ENCODE measurements at regions not wholly inside any gene's neighbourhood (a gene's known extent, or its start where the extent isn't known, plus 50 kb on each side); places are given as distances from the start of the nearest gene placed in this dataset.

DNA sequence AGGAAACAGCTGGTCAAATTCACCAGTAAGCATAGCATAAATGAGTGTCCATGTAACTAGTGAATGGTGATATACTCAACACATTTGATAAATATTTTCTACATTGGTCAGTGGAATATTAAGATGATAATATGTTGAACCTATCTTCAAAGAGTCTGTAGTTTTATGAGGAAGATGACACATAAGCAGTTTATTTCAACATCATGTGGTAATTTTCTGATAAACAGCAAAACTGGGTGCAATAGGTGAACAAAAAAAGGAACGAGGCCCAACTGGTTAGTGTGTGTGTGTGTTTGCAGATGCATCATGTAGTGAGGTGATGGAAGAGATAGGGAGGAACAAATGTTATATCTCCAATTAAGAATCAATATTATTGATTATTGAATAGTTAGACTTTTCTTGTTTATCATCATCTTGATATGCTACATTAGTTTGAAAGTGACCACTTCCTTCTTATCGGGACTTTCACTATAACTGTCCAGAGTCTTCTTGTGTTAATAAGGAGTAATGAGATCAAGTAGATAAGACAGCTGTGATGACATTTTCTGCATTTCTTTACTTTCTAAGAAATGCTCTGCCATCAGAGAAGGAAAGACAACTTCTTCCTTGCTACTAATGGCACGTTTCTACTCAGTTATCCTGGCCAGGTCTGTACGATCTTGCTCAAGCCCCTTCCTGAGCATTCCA lies 270.7 kb downstream of the ETS1 start:
- TF ChIP-seq, protein P1, sequence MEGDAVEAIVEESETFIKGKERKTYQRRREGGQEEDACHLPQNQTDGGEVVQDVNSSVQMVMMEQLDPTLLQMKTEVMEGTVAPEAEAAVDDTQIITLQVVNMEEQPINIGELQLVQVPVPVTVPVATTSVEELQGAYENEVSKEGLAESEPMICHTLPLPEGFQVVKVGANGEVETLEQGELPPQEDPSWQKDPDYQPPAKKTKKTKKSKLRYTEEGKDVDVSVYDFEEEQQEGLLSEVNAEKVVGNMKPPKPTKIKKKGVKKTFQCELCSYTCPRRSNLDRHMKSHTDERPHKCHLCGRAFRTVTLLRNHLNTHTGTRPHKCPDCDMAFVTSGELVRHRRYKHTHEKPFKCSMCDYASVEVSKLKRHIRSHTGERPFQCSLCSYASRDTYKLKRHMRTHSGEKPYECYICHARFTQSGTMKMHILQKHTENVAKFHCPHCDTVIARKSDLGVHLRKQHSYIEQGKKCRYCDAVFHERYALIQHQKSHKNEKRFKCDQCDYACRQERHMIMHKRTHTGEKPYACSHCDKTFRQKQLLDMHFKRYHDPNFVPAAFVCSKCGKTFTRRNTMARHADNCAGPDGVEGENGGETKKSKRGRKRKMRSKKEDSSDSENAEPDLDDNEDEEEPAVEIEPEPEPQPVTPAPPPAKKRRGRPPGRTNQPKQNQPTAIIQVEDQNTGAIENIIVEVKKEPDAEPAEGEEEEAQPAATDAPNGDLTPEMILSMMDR (IDR thresholded peaks at IDR 0.05; ENCODE audit: insufficient read depth, low read depth, low read length), result no peak
- no peak for TF ChIP-seq EZH2 (IDR thresholded peaks at IDR 0.05; ENCODE audit: insufficient read depth, low read length)
- no peak overlapping the region for H3K4me3 Mint-ChIP-seq (ENCODE audit: unreplicated experiment)

DNA sequence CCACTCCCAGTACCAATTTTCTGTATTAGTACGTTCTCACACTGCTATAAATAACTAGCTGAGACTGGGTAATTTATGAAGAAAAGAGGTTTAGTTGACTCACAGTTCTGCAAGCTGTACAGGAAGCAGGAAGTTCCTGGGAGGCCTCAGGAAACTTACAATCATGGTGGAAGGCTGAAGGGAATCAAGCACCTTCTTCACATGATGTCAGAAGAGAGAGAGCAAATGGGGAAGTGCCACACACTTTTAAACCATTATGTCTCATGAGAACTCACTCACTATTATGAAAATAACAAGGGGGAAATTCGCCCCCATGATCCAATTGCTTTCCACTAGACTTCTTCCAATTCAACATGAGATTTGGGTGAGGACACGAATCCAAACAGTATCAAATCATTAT lies 271.4 kb downstream of the ETS1 start:
- Mint-ChIP-seq H3K4me1 (ENCODE audit: low read depth, unreplicated experiment) (peaks cover 3% of the 10 kb centered on the region), H3K36me3 (ENCODE audit: low read depth, unreplicated experiment) (no peaks in the 10 kb centered on the region), H3K27ac (ENCODE audit: unreplicated experiment) (no peak overlapping the region), H3K27me3 (ENCODE audit: low read depth, unreplicated experiment) (no peaks in the 10 kb centered on the region), H3K4me3 (ENCODE audit: unreplicated experiment) (no peak overlapping the region), H3K9me3 (ENCODE audit: unreplicated experiment) (peaks cover 8% of the 10 kb centered on the region)
- no peaks in the 10 kb centered on the region for H3K36me3 ChIP-seq (ENCODE audit: insufficient read depth, low read length)
- H3K79me2 ChIP-seq (ENCODE audit: insufficient read depth, low read length), result no peaks in the 10 kb centered on the region
- no peak overlapping the region for H3K27ac ChIP-seq (ENCODE audit: low read depth, low read length)
- no peaks in the 10 kb centered on the region for H3K27me3 ChIP-seq (ENCODE audit: insufficient read depth, low read length)
- no peaks in the 10 kb centered on the region for H4K20me1 ChIP-seq (ENCODE audit: insufficient read depth, low read length)
- no peak for DNase-seq (ENCODE audit: low read depth)
- FAIRE-seq, result no peak
- H3K4me3 ChIP-seq (ENCODE audit: insufficient read depth, low read depth, low read length), result no peak overlapping the region
- TF ChIP-seq, protein P1 (IDR thresholded peaks at IDR 0.05; ENCODE audit: insufficient read depth, low read depth, low read length), result no peak
- no peak for TF ChIP-seq EZH2 (IDR thresholded peaks at IDR 0.05; ENCODE audit: insufficient read depth, low read length)
- no peaks in the 10 kb centered on the region for H3K4me1 ChIP-seq (ENCODE audit: insufficient read depth, low read length)
- peaks cover 7% of the 10 kb centered on the region for H3K9me3 ChIP-seq (ENCODE audit: insufficient read depth, low read depth, low read length)
- H3K9ac ChIP-seq (ENCODE audit: low read length), result no peak overlapping the region
- no peak overlapping the region for H3K4me2 ChIP-seq (ENCODE audit: low read length)
- no peak overlapping the region for H2AFZ ChIP-seq (ENCODE audit: low read depth, low read length)

More for the DNA sequence above, 270.7 kb downstream of the ETS1 start:
- H3K9me3 Mint-ChIP-seq (ENCODE audit: unreplicated experiment), result peaks cover 8% of the 10 kb centered on the region
- Histone ChIP-seq H4K20me1 (ENCODE audit: insufficient read depth, low read length) (no peaks in the 10 kb centered on the region), H3K79me2 (ENCODE audit: insufficient read depth, low read length) (no peaks in the 10 kb centered on the region), H3K9ac (ENCODE audit: low read length) (no peak overlapping the region), H2AFZ (ENCODE audit: low read depth, low read length) (no peak overlapping the region), H3K4me3 (ENCODE audit: insufficient read depth, low read depth, low read length) (no peak overlapping the region), H3K9me3 (ENCODE audit: insufficient read depth, low read depth, low read length) (peaks cover 7% of the 10 kb centered on the region), H3K4me2 (ENCODE audit: low read length) (no peak overlapping the region), H3K27ac (ENCODE audit: low read depth, low read length) (no peak overlapping the region), H3K27me3 (ENCODE audit: insufficient read depth, low read length) (no peaks in the 10 kb centered on the region), H3K36me3 (ENCODE audit: insufficient read depth, low read length) (no peaks in the 10 kb centered on the region), H3K4me1 (ENCODE audit: insufficient read depth, low read length) (no peaks in the 10 kb centered on the region)
- no peaks in the 10 kb centered on the region for H3K27me3 Mint-ChIP-seq (ENCODE audit: low read depth, unreplicated experiment)
- FAIRE-seq, result no peak
- H3K4me1 Mint-ChIP-seq (ENCODE audit: low read depth, unreplicated experiment), result no peaks in the 10 kb centered on the region
- no peaks in the 10 kb centered on the region for H3K36me3 Mint-ChIP-seq (ENCODE audit: low read depth, unreplicated experiment)
- no peak overlapping the region for H3K27ac Mint-ChIP-seq (ENCODE audit: unreplicated experiment)
- DNase-seq (ENCODE audit: low read depth), result no peak

DNA sequence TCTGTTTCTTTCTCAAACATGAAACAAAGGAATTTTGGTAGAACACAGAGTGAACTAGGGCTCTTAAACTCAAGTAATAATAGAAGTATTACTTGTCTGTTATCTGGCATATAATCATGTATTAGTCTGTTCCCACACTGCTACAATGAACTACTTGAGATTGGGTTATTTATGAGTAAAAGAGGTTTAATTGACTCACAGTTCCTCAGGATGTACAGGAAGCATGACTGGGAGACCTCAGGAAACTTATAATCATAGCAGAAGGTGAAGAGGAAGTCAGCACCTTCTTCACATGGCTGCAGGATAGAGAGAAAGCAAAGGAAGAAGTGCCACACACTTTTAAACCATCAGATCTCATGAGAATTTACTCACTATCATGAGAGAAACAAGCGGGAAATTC lies 273.4 kb downstream of the ETS1 start:
- H2AFZ ChIP-seq (ENCODE audit: low read depth, low read length), result no peak overlapping the region
- TF ChIP-seq EZH2 (IDR thresholded peaks at IDR 0.05; ENCODE audit: insufficient read depth, low read length), result no peak
- TF ChIP-seq, protein P1 (IDR thresholded peaks at IDR 0.05; ENCODE audit: insufficient read depth, low read depth, low read length), result no peak
- H3K9me3 ChIP-seq (ENCODE audit: insufficient read depth, low read depth, low read length), result peaks cover 7% of the 10 kb centered on the region
- H3K4me3 ChIP-seq (ENCODE audit: insufficient read depth, low read depth, low read length), result no peak overlapping the region
- no peaks in the 10 kb centered on the region for H3K79me2 ChIP-seq (ENCODE audit: insufficient read depth, low read length)
- Mint-ChIP-seq H3K36me3 (ENCODE audit: low read depth, unreplicated experiment) (no peaks in the 10 kb centered on the region), H3K4me3 (ENCODE audit: unreplicated experiment) (no peak overlapping the region), H3K9me3 (ENCODE audit: unreplicated experiment) (peaks cover 8% of the 10 kb centered on the region), H3K27me3 (ENCODE audit: low read depth, unreplicated experiment) (no peaks in the 10 kb centered on the region), H3K27ac (ENCODE audit: unreplicated experiment) (no peak overlapping the region), H3K4me1 (ENCODE audit: low read depth, unreplicated experiment) (peaks cover 12% of the 10 kb centered on the region)
- no peaks in the 10 kb centered on the region for H3K36me3 ChIP-seq (ENCODE audit: insufficient read depth, low read length)
- H3K9ac ChIP-seq (ENCODE audit: low read length), result no peak overlapping the region
- H3K4me1 ChIP-seq (ENCODE audit: insufficient read depth, low read length), result no peaks in the 10 kb centered on the region
- no peak overlapping the region for H3K4me2 ChIP-seq (ENCODE audit: low read length)
- DNase-seq (ENCODE audit: low read depth), result no peak
- no peak for FAIRE-seq
- no peaks in the 10 kb centered on the region for H4K20me1 ChIP-seq (ENCODE audit: insufficient read depth, low read length)
- no peaks in the 10 kb centered on the region for H3K27me3 ChIP-seq (ENCODE audit: insufficient read depth, low read length)
- H3K27ac ChIP-seq (ENCODE audit: low read depth, low read length), result no peak overlapping the region

Measured in astrocyte (in vitro differentiated cells and primary cell).